HG02938 (cell line): ENCODE measurements at regions not wholly inside any gene's neighbourhood (a gene's known extent, or its start where the extent isn't known, plus 50 kb on each side); places are given as distances from the start of the nearest gene placed in this dataset.
"Not testable (repeated sequence)": the region's sequence is repeated elsewhere in the genome, so short reads cannot be mapped to it uniquely, and the experiment has no call there.

Experiments used
- ATAC-seq: cut with Tn5 transposase; IDR thresholded peaks from one replicate; pipeline ENCODE4 v1.9.1; 2021; ENCODE audit warnings: mild to moderate bottlenecking, moderate library complexity; ENCODE audit not compliant: unreplicated experiment

DNA sequence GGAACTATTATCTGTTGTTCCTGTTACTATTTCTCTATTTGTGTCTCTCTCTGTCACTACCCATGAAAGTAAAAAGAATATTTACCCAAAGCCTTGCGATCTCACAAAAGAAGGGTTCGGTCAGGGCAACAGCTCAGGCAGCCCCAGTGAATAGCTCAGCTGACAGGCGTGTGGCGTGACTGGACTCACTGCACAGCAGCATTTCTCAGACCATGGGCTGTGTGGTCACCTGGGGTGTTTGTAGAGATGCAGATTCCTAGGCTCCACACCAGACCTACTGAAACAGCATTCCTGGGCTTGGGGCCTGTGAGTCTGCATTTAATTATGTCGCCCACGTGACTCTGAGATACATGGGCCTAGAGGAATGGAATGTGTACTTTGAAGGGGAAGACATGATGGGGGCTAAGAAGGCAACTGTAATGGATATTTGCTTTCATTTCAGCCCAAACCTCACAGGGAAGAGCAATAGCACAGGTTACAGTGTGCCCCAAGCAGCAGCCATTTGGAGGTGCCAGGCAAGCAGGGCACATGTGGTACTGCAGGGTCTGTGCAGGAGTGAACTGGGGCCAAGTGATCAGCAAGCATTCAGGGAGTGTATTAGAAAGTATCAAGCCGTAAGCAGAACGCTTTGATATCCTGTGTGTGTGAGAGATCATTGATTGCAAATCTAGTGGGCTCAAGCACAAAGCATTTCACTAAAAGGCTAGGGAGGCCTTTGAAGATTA lies 90.4 kb upstream of the RBMS1 start:
- no peak for ATAC-seq

DNA sequence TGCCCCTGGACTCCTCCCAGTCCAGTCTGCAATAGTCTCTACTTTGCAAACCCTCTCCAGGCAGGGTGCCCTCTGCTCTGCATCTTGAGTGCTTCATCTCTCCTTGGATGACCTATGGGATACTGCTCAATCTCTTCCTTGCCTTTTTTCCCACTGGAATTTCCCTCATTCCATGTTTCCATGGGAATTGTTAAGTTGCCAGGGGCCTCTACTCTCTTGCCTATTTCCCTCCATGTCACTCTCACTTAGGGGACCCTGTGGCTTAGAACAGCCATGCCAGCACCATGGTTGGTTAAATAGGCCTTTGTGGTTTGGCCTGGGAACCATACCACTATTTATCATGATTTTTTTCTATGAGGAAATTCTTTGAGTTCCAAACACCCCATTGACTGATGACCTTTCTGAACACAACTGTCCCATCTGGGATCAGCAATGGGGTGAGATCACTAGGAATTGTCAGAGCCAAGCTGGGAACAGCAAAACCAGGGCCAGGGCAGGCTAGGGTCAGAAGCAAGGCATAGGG lies 91.4 kb upstream of the RBMS1 start:
- no peak for ATAC-seq

DNA sequence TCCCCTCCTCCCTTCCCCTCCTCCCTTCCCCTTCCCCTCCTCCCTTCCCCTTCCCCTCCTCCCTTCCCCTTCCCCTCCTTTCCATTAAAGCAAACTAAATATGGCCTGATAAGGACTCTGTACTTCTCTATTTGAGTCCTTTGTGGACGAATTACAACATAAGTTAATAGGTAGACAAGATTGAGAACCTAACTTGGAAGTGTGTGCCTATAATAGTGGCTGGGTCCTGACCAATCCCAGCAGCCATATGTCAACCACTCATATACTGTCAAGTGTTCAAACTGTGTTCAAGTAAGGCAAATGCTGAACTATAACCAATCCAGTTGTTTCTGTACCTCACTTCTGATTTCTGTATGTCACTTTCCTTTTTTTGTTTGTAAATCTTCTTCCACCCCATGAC lies 97.1 kb upstream of the RBMS1 start:
- ATAC-seq = no peak

DNA sequence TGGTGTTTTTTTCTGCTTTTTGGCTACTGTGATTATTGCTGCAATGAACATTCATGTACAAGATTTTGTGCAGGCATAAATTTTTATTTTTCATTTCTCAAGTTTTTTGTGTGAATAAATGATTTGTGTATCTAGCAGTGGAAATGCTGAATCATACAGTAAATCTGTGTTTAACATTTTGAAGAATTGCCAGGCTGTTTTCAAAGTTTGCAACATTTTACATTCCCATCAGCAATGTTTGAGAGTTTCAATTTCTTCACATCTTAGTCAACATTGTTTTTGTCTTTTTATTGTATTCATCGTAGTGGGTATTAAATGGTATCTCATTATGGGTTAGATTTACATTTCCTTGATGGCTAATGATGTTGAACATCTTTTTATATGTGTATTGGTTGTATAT lies 98.8 kb upstream of the RBMS1 start:
- no peak for ATAC-seq

DNA sequence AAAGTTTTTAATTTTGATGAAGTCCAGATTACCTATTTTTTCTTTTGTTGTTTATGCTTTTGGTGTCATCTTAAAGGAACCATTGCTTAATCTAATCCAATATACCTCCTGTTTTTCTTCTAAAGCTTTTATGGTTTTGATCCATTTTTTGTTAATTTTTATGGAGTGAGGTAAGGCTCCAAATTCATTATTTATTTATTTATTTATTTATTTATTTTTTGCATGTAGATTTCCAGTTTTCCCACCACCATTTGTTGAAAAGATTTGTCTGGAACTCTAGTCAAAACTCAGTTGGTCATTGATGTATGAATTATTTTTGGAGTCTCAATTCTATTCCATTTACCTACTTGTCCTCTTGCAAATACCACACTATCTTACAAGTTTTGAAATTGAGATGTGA lies 99.4 kb upstream of the RBMS1 start:
- no peak for ATAC-seq

DNA sequence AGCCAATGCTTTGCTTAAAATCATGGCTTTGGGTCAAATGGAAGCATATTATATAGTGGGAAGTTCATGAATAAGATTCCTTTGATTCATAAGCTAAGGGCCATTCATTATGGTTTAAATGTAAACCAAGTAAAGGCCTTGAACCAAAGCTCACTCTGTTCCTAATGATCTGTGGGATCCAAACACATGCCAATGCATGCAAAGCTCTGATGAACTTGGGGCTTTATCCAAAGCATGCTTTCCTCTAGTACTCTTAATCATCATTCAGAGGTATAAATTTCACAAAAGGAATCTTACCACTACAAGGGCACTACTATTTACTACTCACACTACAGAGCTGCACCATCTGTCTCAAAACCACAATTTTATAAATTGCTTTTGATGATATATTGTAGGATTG lies 102.8 kb upstream of the RBMS1 start:
- no peak for ATAC-seq

DNA sequence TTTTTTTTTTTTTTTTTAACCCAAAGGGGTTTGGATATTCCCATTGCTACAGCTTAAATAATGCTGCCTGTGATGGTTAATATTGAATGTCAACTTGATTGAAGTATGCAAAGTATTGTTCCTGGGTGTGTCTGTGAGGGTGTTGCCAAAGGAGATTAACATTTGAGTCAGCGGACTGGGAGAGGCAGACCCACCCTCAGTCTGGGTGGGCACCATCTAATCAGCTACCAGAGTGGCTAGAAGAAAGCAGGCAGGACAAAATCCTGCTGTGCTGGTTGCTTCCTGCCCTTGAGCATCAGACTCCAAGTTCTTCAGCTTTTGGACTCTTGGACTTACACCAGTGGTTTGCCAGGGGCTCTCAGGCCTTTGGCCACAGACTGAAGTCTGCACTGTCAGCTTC lies 106.8 kb upstream of the RBMS1 start:
- not testable (repeated sequence) for ATAC-seq

DNA sequence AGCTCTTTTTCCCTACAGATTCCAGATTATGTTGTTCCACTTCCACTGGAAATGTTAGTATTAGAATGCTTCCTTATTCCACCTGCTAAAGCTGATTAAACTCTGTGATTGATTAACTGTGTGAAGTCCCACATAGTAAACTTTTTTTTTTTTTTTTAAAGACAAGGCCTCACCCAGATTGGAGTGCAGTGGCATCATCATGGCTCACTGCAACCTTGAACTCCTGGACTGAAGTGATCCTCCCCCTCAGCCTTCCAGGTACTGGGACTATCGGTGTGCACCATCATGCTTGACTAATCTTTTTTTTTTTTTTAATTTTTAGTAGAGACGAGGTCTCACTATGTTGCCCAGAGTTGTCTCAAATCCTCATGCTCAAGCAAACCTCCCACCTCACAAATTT lies 108.5 kb upstream of the RBMS1 start:
- no peak for ATAC-seq

DNA sequence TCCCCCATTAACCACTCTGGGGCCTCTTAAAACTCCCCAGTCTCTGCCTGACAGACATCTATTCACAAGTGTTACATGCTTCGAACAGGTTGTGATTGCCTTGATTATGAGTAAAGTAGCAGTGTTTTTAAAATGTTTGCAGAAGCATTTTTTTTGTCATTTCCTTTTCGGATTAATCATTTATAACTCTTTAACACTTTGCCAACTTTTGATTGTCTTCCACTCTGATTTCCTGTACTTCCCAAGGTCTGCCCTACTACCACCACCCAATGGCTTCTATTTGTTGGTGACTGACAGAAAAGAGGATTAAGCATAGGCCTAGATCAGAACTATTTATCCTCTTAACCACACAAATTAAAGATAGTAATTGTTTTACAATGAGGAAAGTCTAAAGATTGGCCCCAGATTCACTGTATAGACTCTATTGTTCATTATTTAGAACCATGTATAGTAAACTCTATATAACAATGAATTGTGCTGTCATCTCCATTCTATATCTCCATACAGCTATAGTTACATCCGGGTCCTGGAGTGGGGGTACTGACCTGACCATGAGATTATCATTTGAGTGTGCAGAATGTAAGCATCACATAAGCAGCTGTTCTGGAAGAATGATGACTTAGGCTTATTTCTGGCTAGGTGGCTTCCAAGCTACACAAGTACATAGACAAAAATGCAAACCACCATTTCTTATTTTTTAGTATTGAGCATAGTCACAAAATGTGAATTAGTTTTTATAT lies 110.3 kb upstream of the RBMS1 start:
- ATAC-seq = no peak

DNA sequence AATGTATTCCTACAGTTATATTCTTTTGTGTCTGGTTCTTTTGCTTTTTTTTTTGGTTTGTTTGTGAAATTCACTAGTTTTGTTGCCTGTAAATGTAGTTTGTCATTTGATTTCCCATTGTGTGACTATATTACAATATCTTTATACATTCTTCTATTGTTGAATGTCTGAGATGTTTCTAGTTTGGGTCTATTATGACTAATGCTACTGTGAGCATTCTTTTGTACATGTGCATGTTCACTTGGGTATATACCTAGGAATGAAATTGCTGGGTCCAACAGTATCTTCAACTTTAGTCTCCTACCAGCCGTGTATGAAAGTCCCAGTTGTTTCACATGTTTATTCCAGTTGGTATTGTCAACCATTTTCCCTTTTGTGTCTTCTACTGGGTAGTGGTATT lies 112.7 kb upstream of the RBMS1 start:
- no peak for ATAC-seq

DNA sequence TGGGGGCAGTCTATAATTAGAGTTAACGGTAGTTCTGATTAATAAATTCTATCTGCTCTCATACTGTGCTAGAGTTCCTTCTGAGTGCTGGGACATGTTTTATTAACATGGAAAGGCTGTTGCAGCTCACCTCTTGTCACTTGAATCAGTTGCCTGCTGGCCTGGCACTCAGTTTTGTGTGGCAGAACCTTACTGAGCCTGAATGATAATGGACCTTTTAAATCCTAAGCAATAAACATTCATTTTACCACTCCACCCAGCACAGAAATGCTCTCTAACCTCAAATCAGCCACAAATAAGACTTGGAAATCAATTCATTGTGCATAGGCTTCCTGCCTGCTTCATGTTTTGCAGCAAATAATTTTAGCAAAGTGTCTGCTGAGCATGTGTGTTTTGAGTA lies 115.0 kb upstream of the RBMS1 start:
- ATAC-seq = no peak

DNA sequence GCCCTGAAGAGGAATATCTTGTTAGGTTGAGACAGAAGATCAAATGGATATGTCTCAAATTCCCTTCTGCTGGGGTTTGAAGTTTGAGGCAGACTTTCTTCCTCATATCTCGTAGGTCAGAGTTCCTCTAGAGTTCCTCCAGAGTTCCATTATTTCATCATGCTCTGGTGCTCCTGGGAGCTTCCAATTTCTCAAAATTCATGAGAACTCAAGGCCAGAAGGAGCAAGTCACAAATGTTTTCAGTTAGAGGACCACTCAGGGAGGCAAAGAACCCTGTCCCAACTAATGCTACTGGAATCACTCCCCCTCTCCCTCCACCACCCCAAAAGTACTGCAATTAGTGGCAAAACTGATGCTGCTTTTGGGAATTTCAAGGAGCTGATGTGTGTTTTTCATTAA lies 115.7 kb upstream of the RBMS1 start:
- ATAC-seq = no peak

DNA sequence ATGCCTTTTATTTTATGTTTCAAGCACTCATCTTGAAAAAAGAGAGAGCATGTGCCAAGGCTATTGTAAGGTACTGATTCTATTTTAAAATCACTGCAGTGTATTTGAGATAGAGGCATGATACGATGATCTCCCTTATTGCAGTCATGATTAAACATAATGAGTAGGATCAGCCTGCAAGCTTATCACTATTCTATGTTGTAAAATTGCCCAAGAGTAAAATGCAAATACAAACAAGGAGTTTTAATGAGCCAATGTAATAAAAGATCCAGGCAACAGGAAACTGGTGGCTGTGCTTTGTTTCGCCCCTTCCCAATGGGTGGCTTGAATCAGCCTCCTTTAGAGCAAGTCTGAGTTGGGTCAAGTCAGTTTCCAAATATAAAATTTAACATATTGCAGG lies 116.4 kb upstream of the RBMS1 start:
- ATAC-seq = no peak

DNA sequence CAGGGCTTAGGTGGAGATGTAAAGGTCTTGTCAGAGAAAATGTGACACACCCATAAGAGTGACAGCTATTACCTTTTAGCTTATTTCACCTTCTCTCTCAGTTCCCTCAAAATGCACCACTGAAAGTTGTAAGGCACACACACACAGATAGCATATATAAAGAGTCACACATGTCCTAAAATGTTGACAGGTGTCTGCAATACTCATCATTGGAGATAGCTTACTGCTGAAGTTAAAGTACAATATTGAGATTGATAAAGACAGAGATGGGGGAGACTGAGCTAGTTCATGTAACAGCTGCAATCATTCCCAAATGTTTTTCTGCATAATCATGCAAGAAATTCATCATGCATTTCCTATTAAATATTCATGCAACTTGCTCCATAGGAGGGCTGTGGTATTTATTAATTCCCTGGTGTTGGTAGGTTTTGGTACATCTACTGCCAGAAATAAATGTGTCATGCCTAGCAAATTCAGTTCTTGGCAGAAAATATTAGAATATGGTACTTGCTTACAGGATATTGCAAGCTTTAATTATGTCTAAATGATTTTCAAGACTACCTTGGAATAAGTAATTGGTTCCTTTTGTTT lies 118.8 kb upstream of the RBMS1 start:
- ATAC-seq = no peak

DNA sequence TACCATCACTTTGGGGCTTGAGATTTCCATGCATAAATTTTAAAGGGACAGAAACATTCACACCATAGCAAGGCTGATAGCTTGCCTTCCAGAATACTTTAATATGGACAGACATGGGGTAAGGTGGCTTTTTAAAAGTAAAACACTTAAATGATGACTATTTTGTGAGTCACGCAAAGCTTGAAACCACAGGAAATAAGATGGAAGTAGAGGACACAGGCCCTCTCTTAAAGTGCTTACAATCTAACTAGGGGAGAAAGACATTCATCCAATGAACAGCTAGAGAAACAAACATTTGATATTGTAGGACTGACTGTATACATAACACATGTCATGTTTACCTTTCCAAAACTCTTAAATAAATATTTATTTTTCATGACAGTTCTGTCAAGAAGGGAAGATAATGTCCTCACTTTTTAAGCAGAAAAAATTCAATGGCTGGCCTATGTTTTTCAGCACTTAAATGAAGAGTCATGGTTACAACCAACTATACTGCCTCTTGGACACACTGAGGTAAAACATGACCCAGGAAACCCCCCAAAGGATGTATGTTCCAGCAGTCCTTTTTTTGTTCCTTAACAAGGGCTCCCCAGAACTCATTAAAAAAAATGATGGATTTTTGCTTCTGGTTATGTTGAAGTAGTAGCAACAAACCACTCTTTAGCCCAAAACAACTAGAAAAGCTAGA lies 120.0 kb upstream of the RBMS1 start:
- no peak for ATAC-seq

DNA sequence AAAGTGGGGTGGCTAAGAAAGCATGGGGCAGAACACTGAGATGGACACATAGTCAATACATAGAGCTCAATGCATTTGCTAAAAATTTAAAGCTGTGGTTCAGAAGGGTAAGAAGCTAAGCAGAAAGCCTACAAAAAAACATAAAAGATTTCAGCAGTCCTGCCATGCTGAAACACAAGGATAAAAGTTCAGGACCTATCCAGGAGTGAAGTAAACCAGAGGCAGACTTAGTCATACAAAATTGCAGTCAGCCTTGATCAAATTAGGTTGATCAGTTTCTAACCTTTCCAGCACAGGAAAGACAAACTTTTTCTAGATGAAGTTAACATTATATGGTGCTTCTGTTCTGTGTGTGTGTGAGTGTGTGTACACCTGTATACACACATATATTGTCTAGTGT lies 120.8 kb upstream of the RBMS1 start:
- ATAC-seq = no peak

DNA sequence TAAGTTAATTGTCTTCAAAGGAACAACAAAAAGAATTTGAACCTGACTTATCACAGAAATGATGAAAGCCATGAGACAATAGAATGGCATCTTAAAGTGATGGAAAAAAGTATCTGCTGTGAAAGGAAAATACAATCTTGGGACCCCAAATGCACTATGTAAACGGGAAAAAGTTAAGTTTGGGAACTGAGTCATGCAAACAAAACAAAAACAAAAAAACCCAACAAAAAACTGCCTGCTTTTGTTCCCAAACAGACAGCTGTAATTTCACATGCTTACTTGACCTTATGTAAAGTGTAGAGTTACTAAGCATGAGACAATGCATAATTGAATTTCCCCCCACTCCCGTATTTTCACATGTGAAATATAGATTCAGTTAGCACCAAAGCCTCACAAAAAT lies 122.1 kb upstream of the RBMS1 start:
- ATAC-seq = no peak

DNA sequence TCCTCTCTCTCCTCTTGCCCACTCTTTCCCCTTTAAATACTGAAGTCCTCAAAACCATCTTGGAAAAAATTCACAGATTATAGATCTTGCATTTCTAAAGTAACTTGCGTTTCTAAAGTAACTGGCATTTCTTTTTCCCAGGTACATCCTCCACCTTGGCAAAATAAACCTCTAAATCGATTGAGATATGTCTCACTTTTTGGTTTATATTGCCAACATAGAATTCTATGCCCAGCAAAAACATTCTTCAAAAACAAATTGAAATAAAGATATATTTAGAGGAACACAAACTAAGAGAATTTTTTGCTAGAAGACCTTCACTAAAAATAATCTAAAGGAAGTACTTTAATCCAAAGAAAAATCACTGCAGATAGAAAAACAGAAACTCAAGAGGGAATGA lies 122.5 kb upstream of the RBMS1 start:
- no peak for ATAC-seq

DNA sequence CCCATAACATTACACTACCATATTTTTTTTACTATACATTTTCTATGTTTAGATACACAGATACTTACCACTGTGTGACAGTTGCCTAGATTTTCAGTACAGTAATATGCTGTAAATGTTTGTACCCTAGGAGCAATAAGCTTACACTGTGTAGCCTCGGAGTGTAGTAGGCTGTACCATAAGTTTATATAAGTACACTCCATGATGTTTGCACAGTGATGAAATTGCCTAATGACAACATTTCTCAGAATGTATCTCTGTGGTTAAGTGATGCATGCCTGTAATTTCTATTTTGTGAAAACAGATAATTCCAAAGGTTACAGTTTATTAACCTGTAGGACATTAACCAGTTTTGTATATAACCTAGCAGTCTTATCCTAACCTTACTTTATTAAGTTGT lies 128.1 kb upstream of the RBMS1 start:
- ATAC-seq = no peak

DNA sequence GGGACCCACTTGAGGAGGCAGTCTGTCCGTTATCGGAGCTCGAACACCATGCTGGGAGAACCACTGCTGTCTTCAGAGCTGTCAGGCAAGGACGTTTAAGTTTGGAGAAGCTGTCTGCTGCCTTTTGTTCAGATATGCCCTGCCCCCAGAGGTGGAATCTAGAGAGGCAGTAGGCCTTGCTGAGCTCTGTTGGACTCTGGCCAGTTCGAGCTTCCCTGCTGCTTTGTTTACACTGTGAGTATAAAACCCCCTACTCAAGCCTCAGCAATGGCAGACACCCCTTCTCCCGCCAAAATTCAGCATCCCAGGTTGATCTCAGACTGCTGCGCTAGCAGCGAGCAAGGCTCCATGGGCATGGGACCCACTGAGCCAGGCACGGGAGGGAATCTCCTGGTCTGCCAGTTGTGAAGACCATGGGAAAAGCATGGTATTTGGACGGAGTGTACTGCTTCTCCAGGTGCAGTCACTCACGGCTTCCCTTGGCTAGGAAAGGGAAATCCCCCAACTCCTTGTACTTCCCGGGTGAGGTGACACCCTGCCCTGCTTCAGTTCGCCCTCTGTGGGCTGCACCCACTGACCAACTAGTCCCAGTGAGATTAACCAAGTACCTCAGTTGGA lies 134.5 kb upstream of the RBMS1 start:
- ATAC-seq = not testable (repeated sequence)

DNA sequence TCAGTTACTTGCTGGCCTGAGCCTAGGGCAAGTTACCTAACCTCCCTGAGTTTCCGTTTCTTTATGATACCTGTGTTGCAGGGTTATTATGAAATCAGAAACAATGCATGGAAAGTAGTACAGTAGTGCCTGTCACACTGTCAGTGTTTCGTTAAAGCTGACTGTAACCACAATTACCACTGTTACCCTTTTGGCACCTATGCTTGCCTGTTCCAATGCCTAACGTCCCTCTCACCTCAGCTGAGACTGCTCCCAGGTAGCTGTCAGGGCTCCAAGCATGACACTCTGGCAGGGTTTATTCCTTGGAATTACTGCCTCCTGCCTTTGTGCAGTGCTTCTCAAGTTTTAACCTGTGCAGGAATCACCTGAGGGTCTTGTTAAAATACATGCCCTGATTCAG lies 135.2 kb upstream of the RBMS1 start:
- ATAC-seq = no peak
